Loucy (cell line): ENCODE measurements at regions not wholly inside any gene's neighbourhood (a gene's known extent, or its start where the extent isn't known, plus 50 kb on each side); places are given as distances from the start of the nearest gene placed in this dataset.

Experiments
- H2AFZ ChIP-seq: fragments of 200-600 bp; sonication (generic); 2 replicates; pipeline ENCODE4 v1.6.0; 2016; ENCODE audit warnings: antibody characterized with exemption, mild to moderate bottlenecking, low read length, moderate library complexity
- H3F3A ChIP-seq: fragments of 200-600 bp; 2 replicates; pipeline ENCODE4 v1.6.0; 2016; ENCODE audit warnings: antibody characterized with exemption, low read depth, mild to moderate bottlenecking
- H3K27me3 ChIP-seq: fragments of 200-600 bp; sonication (generic); 2 replicates; pipeline ENCODE4 v1.6.1; 2014; ENCODE audit warnings: low read length, mild to moderate bottlenecking; ENCODE audit not compliant: insufficient read depth, poor library complexity, severe bottlenecking
- H3K36me3 ChIP-seq: fragments of 200-600 bp; sonication (generic); 2 replicates; pipeline ENCODE4 v1.6.1; 2016; ENCODE audit warnings: low read length; ENCODE audit not compliant: insufficient read depth
- H3K4me1 ChIP-seq: fragments of 200-600 bp; sonication (generic); 2 replicates; pipeline ENCODE4 v1.5.1; 2014; ENCODE audit warnings: low read length, mild to moderate bottlenecking; ENCODE audit not compliant: insufficient read depth, poor library complexity, severe bottlenecking
- H3K4me2 ChIP-seq: fragments of 200-600 bp; sonication (generic); 2 replicates; pipeline ENCODE4 v1.6.0; 2014; ENCODE audit warnings: antibody characterized with exemption, low read length, low read depth, mild to moderate bottlenecking; ENCODE audit not compliant: poor library complexity, severe bottlenecking
- H3K4me3 ChIP-seq: fragments of 200-600 bp; sonication (generic); 2 replicates; pipeline ENCODE4 v1.5.1; 2014; ENCODE audit warnings: low read length, mild to moderate bottlenecking, mixed read lengths; ENCODE audit not compliant: poor library complexity, severe bottlenecking
- H3K79me2 ChIP-seq: fragments of 200-600 bp; sonication (generic); 2 replicates; pipeline ENCODE4 v1.6.1; 2014; ENCODE audit warnings: low read length; ENCODE audit not compliant: insufficient read depth
- H3K9ac ChIP-seq: fragments of 200-600 bp; sonication (generic); 2 replicates; pipeline ENCODE4 v1.6.0; 2014; ENCODE audit warnings: mild to moderate bottlenecking, low read depth, low read length, moderate library complexity; ENCODE audit not compliant: poor library complexity, severe bottlenecking
- H3K9me2 ChIP-seq: fragments of 200-600 bp; sonication (generic); replicated peaks from 2 replicates; pipeline ENCODE4 v1.6.1; 2016; ENCODE audit warnings: low read depth, low read length, mixed read lengths
- H3K9me3 ChIP-seq: fragments of 200-600 bp; sonication (generic); 2 replicates; pipeline ENCODE4 v1.6.1; 2014; ENCODE audit warnings: mild to moderate bottlenecking, antibody characterized with exemption, low read length, low read depth; ENCODE audit not compliant: insufficient read depth
- H4K20me1 ChIP-seq: fragments of 200-600 bp; sonication (generic); 2 replicates; pipeline ENCODE4 v1.6.0; 2014; ENCODE audit warnings: antibody characterized with exemption, low read length, mild to moderate bottlenecking; ENCODE audit not compliant: insufficient read depth, poor library complexity, severe bottlenecking
- EZH2phosphoT487 ChIP-seq: fragments of 200-600 bp; IDR thresholded peaks from 2 replicates; pipeline ENCODE4 v1.6.1; 2018; ENCODE audit warnings: antibody characterized with exemption, mild to moderate bottlenecking, moderate library complexity, borderline replicate concordance
- TF ChIP-seq, protein P1 (sequence below): fragments of 200-600 bp; sonication (generic); conservative IDR thresholded peaks from 2 replicates; pipeline ENCODE4 v1.5.1; 2014; ENCODE audit warnings: mild to moderate bottlenecking, antibody characterized with exemption, low read length

DNA sequence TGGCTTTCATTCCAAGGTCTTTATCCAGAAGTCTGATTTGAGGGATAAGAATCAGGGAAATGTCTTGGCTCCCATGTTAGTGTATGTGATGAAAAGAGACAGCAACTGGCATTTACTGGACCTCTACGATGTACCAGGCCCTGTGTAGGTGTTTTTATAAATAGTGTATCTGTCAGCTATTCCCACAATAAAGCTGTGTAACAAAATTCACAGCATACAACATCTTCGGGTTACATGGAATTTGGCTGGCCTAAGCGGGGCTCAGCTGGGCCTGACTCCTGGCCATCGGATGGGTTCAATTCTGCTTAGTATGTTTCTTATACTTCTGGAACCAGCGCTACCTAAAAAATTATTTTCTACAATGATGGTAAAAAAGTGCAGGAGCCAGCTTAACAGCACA is 128.2 kb downstream of the SNX5 start:
- Histone ChIP-seq H4K20me1 (no peaks in the 10 kb centered on the region), H3K9ac (no peak overlapping the region), H3K4me2 (no peak overlapping the region), H3K4me1 (no peaks in the 10 kb centered on the region), H2AFZ (no peak overlapping the region), H3K9me3 (no peaks in the 10 kb centered on the region), H3K79me2 (no peaks in the 10 kb centered on the region), H3K9me2 (no peaks in the 10 kb centered on the region), H3F3A (no peaks in the 10 kb centered on the region), H3K4me3 (no peak overlapping the region), H3K27me3 (no peaks in the 10 kb centered on the region), H3K36me3 (no peaks in the 10 kb centered on the region)
- TF ChIP-seq EZH2phosphoT487 = no peak
- TF ChIP-seq, protein P1, sequence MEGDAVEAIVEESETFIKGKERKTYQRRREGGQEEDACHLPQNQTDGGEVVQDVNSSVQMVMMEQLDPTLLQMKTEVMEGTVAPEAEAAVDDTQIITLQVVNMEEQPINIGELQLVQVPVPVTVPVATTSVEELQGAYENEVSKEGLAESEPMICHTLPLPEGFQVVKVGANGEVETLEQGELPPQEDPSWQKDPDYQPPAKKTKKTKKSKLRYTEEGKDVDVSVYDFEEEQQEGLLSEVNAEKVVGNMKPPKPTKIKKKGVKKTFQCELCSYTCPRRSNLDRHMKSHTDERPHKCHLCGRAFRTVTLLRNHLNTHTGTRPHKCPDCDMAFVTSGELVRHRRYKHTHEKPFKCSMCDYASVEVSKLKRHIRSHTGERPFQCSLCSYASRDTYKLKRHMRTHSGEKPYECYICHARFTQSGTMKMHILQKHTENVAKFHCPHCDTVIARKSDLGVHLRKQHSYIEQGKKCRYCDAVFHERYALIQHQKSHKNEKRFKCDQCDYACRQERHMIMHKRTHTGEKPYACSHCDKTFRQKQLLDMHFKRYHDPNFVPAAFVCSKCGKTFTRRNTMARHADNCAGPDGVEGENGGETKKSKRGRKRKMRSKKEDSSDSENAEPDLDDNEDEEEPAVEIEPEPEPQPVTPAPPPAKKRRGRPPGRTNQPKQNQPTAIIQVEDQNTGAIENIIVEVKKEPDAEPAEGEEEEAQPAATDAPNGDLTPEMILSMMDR = no peak

DNA sequence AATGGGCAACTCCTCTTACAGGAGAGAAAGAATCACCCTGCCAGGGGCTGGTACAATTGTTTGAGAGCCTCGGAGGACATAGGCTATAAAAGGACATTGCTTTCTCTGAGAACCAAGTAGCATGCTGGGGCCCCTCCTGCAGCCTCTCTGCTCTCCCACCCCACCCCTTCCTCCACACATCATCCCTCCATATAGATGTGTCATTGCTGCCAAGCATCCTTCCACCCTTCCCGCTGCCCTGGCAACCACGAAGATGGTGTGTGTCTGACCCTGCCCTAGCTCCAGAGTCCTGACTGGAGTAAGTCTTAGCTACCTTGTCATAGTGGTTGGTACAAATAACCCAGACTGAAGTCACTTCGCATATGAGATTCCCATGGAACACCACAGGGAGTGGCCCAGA is 129.7 kb downstream of the SNX5 start:
- Histone ChIP-seq H3F3A (no peaks in the 10 kb centered on the region), H3K4me1 (no peaks in the 10 kb centered on the region), H4K20me1 (no peaks in the 10 kb centered on the region), H3K36me3 (no peaks in the 10 kb centered on the region), H3K79me2 (no peaks in the 10 kb centered on the region), H3K27me3 (no peaks in the 10 kb centered on the region), H3K9me2 (no peaks in the 10 kb centered on the region), H3K9ac (no peak overlapping the region), H3K4me2 (no peak overlapping the region), H3K9me3 (no peaks in the 10 kb centered on the region), H3K4me3 (no peak overlapping the region), H2AFZ (no peak overlapping the region)
- TF ChIP-seq, protein P1 = no peak
- no peak for TF ChIP-seq EZH2phosphoT487

DNA sequence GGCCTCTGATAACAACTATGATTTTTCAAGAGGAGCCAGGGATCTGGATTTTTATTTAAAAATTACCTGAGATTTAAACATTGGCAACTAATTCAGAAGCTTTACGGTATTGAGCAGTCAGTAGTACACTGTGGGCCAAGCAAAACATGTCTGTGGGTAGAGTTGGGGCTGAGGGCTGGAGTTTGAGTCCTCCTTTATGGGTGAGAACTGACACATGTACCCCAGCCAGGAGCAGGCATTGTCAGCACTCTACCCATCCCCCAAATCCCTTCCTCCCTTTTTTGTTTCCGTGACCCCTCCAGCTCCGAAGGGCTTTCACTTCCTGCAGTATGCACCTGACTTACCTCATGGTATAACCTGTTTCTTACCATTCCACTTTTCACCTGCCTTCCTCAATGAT is 131.4 kb downstream of the SNX5 start:
- Histone ChIP-seq H3K4me1 (no peaks in the 10 kb centered on the region), H3F3A (no peaks in the 10 kb centered on the region), H3K9me2 (no peaks in the 10 kb centered on the region), H3K4me2 (no peak overlapping the region), H3K4me3 (no peak overlapping the region), H4K20me1 (no peaks in the 10 kb centered on the region), H2AFZ (no peak overlapping the region), H3K9ac (no peak overlapping the region), H3K79me2 (no peaks in the 10 kb centered on the region), H3K27me3 (no peaks in the 10 kb centered on the region), H3K9me3 (no peaks in the 10 kb centered on the region), H3K36me3 (no peaks in the 10 kb centered on the region)
- TF ChIP-seq EZH2phosphoT487 = no peak
- TF ChIP-seq, protein P1 = no peak
